K562 (cell line): ENCODE measurements at regions not wholly inside any gene's neighbourhood (a gene's known extent, or its start where the extent isn't known, plus 50 kb on each side); places are given as distances from the start of the nearest gene placed in this dataset.

ENCODE experiments used
- ADNP ChIP-seq: fragments of 200-800 bp; sonication (Bioruptor generic); IDR thresholded peaks from 2 replicates; pipeline ENCODE4 v1.6.1; 2016; ENCODE audit warnings: missing genetic modification characterization, missing compliant biosample characterization
- CBX5 ChIP-seq: IDR thresholded peaks from 2 replicates; pipeline ENCODE4 v1.6.1; 2014; ENCODE audit warnings: low read depth, borderline replicate concordance
- COPS2 ChIP-seq: fragments of 450-650 bp; conservative IDR thresholded peaks from 2 replicates; pipeline ENCODE4 v1.6.1; 2016; ENCODE audit warnings: mild to moderate bottlenecking, moderate library complexity
- CTCF ChIP-seq, 3 experiments: IDR thresholded peaks in 2 of 3; conservative IDR thresholded peaks in 1 of 3; 2 replicates each; pipeline ENCODE4 v1.5.1; 2011 to 2012; ENCODE audit warnings: low read length in 3 of 3, mild to moderate bottlenecking in 3 of 3, control low read depth in 2 of 3, improper control_type of control experiment in 1 of 3, inconsistent platforms in 1 of 3, low read depth in 1 of 3, mixed read lengths in 1 of 3, moderate library complexity in 1 of 3; ENCODE audit not compliant: insufficient read depth in 2 of 3
- IRF1 ChIP-seq: sonication (generic); formaldehyde crosslinking; IDR thresholded peaks from 2 replicates; pipeline ENCODE4 v1.8.0; 2022; ENCODE audit warnings: missing genetic modification reagents, mild to moderate bottlenecking, borderline replicate concordance
- NCOR1 ChIP-seq: fragments of 450-650 bp; IDR thresholded peaks from 2 replicates; pipeline ENCODE4 v1.6.1; 2016; ENCODE audit warnings: mild to moderate bottlenecking, moderate library complexity
- NKRF ChIP-seq: fragments of 450-650 bp; IDR thresholded peaks from 2 replicates; pipeline ENCODE4 v1.6.1; 2016; ENCODE audit warnings: borderline replicate concordance
- PTBP1 ChIP-seq: fragments of 200-400 bp; formaldehyde crosslinking; IDR thresholded peaks from 2 replicates; pipeline ENCODE4 v1.6.1; 2017; ENCODE audit warnings: low read depth, low read length
- ZNF707 ChIP-seq: fragments of 250-450 bp; sonication (Bioruptor Pico); conservative IDR thresholded peaks from 2 replicates; pipeline ENCODE4 v1.8.0; 2022; ENCODE audit warnings: inconsistent platforms, mild to moderate bottlenecking, moderate library complexity

- no peak for TF ChIP-seq CTCF (IDR thresholded peaks at IDR 0.05 in 2 of 3, conservative IDR thresholded peaks at IDR 0.05 in 1 of 3; ENCODE audit: insufficient read depth in 2 of 3, low read depth in 1 of 3, low read length in 3 of 3)
- TF ChIP-seq COPS2: no peak
- no peak for TF ChIP-seq CBX5
- TF ChIP-seq ZNF707 (CRISPR knock-in tag): no peak
- no peak for TF ChIP-seq NCOR1
- no peak for TF ChIP-seq IRF1 (CRISPR knock-in tag)
- no peak for TF ChIP-seq PTBP1
- TF ChIP-seq NKRF: no peak
- no peak for TF ChIP-seq ADNP (tag)
These were observed 62.7 kb upstream of the TDRD3 start for GRCh38 chr13:60334310-60334709.
